HepG2 (cell line): ENCODE measurements at regions not wholly inside any gene's neighbourhood (a gene's known extent, or its start where the extent isn't known, plus 50 kb on each side); places are given as distances from the start of the nearest gene placed in this dataset.
A peak's percentile ranks its signal among the peaks of the same experiment; 100 is the strongest.

Experiments used
- ARID5B ChIP-seq: IDR thresholded peaks from 2 replicates; pipeline ENCODE4 v1.4.0; 2020; ENCODE audit warnings: mild to moderate bottlenecking, missing genetic modification reagents
- FOXA3 ChIP-seq: IDR thresholded peaks from 2 replicates; pipeline ENCODE4 v1.6.1; 2016; ENCODE audit warnings: missing genetic modification reagents, missing compliant biosample characterization
- FOXP1 ChIP-seq, 2 experiments: fragments of 450-650 bp in 1 of 2; IDR thresholded peaks; 2 replicates each; pipeline ENCODE4 v1.6.1; 2017 to 2018; ENCODE audit warnings: antibody characterized with exemption in 1 of 2
- KAT7 ChIP-seq: IDR thresholded peaks from 2 replicates; pipeline ENCODE4 v1.6.1; 2018; ENCODE audit warnings: borderline replicate concordance, missing compliant biosample characterization
- NR0B2 ChIP-seq: sonication (generic); formaldehyde crosslinking; IDR thresholded peaks from 2 replicates; pipeline ENCODE4 v1.4.0; 2020; ENCODE audit warnings: mild to moderate bottlenecking, missing genetic modification reagents
- NR2F1 ChIP-seq, 2 experiments: fragments of 450-650 bp in 1 of 2; formaldehyde crosslinking in 1 of 2; IDR thresholded peaks; 2 replicates each; pipeline versions ENCODE4 v1.5.0 to v1.6.1; 2016 to 2020; ENCODE audit warnings: mild to moderate bottlenecking in 1 of 2, missing compliant biosample characterization in 1 of 2, missing genetic modification reagents in 1 of 2, moderate library complexity in 1 of 2
- PAXIP1 ChIP-seq: sonication (generic); formaldehyde crosslinking; conservative IDR thresholded peaks from 2 replicates; pipeline ENCODE4 v1.4.0; 2020; ENCODE audit warnings: mild to moderate bottlenecking, missing genetic modification reagents, moderate library complexity
- SOX6 ChIP-seq, 2 experiments: fragments of 450-650 bp in 1 of 2; sonication (generic) in 1 of 2; formaldehyde crosslinking in 1 of 2; IDR thresholded peaks; 2 replicates each; pipeline versions ENCODE4 v1.4.0 to v1.6.1; 2017 to 2020; ENCODE audit warnings: antibody characterized with exemption in 1 of 2, mild to moderate bottlenecking in 1 of 2, missing genetic modification reagents in 1 of 2
- TARDBP ChIP-seq: sonication (generic); formaldehyde crosslinking; IDR thresholded peaks from 2 replicates; pipeline ENCODE4 v1.8.0; 2022; ENCODE audit warnings: mild to moderate bottlenecking, missing genetic modification reagents
- ZNF318 ChIP-seq: sonication (generic); formaldehyde crosslinking; IDR thresholded peaks from 2 replicates; pipeline ENCODE4 v1.4.0; 2020; ENCODE audit warnings: mild to moderate bottlenecking, missing genetic modification reagents
- ZNF44 ChIP-seq: sonication (generic); formaldehyde crosslinking; IDR thresholded peaks from 2 replicates; pipeline ENCODE4 v1.5.1; 2020; ENCODE audit warnings: mild to moderate bottlenecking, missing genetic modification reagents
- ZNF543 ChIP-seq: sonication (generic); formaldehyde crosslinking; IDR thresholded peaks from 2 replicates; pipeline ENCODE4 v1.4.0; 2020; ENCODE audit warnings: mild to moderate bottlenecking, missing genetic modification reagents

GRCh38 chrX:38923451-38923969 lies 122.3 kb downstream of the MID1IP1 start (continued):
- TF ChIP-seq PAXIP1 (CRISPR knock-in tag) (peak; percentile 69), ARID5B (CRISPR knock-in tag) (peak; percentile 43; the same call in 1 of the 2 replicates), ZNF318 (CRISPR knock-in tag) (no peak), ZNF543 (CRISPR knock-in tag) (no peak), TARDBP (CRISPR knock-in tag) (0 out of 2 replicates have a peak, but pooled peaks have one; percentile 29), FOXP1 (IDR thresholded peaks at IDR 0.05) (no peak), FOXP1 (CRISPR knock-in tag; IDR thresholded peaks at IDR 0.05) (0 out of 2 replicates have a peak, but pooled peaks have one; percentile 9), NR0B2 (CRISPR knock-in tag) (no peak), FOXA3 (CRISPR knock-in tag) (peak; percentile 34; the same call in 1 of the 2 replicates), KAT7 (CRISPR knock-in tag) (no peak), SOX6 (IDR thresholded peaks at IDR 0.05) (no peak), SOX6 (CRISPR knock-in tag; IDR thresholded peaks at IDR 0.05) (peak; percentile 48; the same call in 1 of the 2 replicates), ZNF44 (CRISPR knock-in tag) (no peak), NR2F1 (CRISPR knock-in tag; IDR thresholded peaks at IDR 0.05) (peak in 1 of 2 experiments; percentile 26; a peak in 1 of 4 replicates)
